Medulla oblongata (tissue), 1 donor: ENCODE measurements at regions not wholly inside any gene's neighbourhood (a gene's known extent, or its start where the extent isn't known, plus 50 kb on each side); places are given as distances from the start of the nearest gene placed in this dataset.
"Not testable (repeated sequence)": the region's sequence is repeated elsewhere in the genome, so short reads cannot be mapped to it uniquely, and the experiment has no call there.

Experiments
- DNase-seq: peaks from one replicate; pipeline ENCODE4 v3.0.0-alpha.2; 2015; ENCODE audit errors: extremely low spot score

DNA sequence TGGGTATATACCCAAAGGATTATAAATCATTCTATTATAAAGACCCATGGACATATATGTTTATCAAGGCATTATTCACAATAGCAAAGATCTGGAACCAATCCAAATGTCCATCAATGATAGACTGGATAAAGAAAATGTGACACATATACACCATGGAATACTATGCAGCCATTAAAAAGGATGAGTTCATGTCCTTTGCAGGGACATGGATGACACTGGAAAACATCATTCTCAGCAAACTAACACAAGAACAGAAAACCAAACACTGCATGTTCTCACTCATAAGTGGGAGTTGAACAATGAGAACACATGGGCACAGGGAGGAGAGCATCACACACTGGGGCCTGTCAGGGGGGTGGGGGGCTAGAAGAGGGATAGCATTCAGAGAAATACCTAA, 136.9 kb upstream of the ST8SIA4 start:
- DNase-seq, result not testable (repeated sequence)

DNA sequence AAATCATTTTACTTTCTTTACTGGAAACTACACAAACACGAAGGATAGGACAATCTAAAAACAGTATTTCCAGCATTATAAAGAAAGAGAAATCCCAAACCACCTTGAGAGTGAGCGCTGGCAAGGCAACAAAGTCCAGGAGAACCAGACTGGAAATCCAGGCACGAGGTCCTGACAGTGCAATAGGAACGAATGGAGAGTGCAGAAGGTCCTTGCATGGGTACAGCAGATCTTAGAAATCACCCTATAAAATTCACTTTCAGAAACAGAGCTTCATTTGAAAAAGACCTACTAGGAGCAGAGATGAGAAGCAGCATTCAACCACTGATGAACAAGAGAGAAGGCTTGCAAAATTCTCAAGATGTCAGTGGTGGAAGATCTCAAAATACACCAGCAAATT, 133.7 kb upstream of the ST8SIA4 start:
- DNase-seq, result no peak

- no peak for DNase-seq
Measured at GRCh38 chr5:101035425-101035824, 132.3 kb upstream of the ST8SIA4 start.

DNA sequence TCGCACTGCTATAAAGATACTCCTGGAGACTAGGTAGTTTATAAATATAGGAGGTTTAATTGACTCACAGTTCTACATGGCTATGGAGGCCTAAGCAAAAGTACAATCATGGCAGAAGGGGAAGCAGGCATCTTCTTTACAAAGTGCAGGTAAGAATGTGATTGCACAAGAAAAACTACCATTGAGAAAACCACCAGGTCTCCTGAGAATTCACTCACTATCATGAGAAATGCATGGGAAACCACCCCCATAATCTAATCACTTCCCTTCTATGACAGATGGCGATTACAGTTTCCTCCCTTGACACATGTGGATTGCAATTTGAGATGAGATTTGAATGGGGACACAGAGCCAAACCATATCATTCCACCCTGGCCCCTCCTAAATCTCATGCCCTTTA, 121.2 kb upstream of the ST8SIA4 start:
- no peak for DNase-seq

DNA sequence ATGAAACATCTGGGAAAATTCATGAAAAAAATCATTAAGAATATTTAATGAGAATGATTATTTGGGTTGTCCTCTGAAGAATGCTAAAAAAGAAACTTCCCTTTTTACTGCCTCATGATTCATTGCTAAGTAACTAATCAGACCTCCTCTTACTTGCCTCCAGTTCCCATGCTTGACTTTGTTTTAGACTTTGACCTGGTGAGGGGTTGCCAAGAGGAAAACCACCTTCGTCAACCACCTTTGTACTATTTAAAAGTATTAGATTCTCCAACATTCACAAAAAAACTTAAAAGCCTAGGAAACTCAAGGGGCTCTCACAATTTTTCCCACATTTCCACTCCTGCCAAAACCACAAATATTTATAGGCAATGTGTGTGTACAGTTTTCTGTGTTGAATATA, 115.2 kb upstream of the ST8SIA4 start:
- DNase-seq, result peak; percentile 2

GRCh38 chr5:101012880-101013279, 109.8 kb upstream of the ST8SIA4 start:
- DNase-seq, result no peak

DNA sequence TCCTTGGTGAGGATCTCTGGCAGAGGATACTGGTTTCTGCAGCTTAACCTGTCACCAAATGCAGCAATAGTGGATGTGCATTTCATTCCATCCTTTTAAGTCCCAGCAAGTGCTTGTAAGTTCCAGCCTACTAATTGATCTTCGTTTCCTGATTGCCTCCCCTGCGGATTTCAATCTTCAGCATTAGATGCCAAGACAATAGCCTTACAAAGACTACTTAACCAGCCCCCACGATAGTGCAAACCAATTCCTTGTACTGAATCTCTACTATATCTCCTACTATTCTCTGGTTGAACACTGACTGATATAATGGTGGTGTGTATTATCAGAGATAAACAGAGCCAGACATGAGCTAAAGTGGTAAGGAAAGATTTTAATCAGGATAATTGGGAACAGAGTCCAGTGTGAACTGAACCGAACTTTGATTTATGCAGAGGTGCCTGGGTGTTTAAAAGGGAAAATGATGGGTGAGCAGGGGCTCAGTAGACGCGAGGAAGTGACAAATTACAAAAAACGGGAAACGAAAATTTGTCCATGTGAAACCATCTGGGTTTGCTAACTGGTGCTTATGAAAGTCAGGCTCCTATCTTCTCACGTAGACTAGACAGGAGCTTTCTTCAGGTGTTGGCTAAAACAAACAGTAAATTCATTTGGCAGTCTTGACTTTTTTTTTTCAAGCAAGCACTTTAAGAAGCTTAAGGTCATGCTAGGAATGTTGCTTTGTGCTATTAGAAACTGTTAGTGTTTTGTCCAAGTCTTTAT, 106.9 kb upstream of the ST8SIA4 start:
- no peak for DNase-seq

DNA sequence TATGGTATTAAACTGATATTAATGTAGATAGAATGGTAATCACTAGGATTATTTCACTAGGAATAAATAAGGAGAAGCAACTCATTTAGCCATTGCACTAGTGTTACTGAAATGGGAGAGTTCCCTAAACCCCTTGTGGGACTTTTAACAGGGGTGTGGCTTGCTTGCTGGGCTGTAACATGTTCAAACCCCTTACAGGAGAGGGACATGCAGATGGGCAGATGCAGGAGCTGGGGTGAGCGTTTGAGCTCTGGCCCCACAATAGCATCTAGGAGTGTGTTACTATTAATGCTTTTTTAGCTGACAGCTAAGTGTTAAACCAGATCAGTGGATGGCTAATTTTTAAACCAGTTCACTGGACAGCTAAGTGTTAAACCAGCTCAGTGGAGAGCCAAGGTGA, 89.3 kb upstream of the ST8SIA4 start:
- no peak for DNase-seq

- not testable (repeated sequence) for DNase-seq
Measured at GRCh38 chr5:100983601-100984000, 80.5 kb upstream of the ST8SIA4 start.

DNA sequence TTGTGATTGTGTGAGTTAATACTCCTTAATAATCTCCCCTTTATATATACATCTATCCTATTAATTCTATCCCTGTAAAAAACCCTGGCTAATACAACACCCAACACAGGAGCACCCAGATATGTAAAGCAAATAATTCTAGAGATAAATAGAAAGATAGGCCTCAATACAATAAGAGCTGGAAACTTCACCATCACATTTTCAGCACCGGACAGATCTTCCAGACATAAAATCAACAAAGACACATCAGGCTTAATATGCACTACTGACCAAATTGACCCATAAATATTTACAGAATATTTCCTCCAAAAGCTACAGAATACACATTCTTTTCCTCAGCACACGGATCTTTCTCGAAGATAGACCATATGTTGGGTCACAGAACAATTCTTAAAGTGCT, 71.0 kb upstream of the ST8SIA4 start:
- no peak for DNase-seq

DNA sequence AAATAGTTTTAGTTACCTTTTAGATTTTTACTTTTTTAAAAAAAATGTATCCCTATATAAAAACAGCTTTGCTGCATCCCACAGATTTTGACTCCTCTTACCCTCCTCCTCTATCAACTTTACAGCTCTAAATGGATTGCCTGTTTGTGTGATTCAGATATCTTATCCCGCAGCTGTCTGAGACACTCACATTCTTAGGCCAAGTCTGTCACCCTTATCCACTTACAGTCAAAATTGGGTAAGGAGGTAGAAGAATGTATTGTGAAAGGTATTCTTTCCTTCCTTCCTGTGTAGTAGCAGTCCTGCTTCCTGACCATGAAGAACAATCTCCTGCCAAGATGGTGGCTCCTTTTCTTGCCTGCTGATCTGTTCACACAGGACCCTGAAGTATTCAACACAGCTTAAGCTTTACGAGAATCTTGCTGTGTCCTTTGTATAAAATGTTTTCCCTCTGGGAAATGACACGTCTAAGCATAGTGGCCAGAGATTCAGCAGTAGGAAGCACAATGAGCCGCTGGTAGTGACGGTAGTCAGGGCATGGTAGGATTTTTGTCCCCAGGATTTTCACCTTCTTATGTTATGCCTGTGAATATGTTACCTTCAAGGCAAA, 67.7 kb upstream of the ST8SIA4 start:
- no peak for DNase-seq

DNA sequence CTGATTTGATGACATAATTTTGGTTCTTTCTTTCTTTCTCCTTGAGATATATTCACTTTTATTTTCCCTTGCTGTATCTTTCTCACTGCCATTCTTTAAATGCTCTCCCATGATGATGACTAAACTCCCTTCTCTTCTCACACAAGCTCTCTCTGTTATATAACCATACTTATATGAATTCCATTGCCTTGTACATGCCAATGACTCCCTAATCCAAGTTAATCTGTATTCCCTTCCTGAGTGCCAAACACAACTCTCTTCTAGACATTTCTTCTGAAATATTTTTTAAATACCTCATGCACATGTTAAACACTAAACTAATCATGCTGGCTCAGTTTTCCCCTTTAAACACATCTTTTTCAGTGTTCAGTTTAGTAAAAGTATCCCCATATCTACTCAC, 62.2 kb upstream of the ST8SIA4 start:
- DNase-seq, result no peak
